Endothelial cell of umbilical vein (primary cell): ENCODE measurements at regions not wholly inside any gene's neighbourhood (a gene's known extent, or its start where the extent isn't known, plus 50 kb on each side); places are given as distances from the start of the nearest gene placed in this dataset.
"Not testable (repeated sequence)": the region's sequence is repeated elsewhere in the genome, so short reads cannot be mapped to it uniquely, and the experiment has no call there.

Experiments
- CTCF ChIP-seq, 2 donors: IDR thresholded peaks; 1 replicate in 1 of 2; 2 replicates in 1 of 2; pipeline ENCODE4 v1.5.1; 2011; ENCODE audit warnings: low read length in 2 of 2, mild to moderate bottlenecking in 2 of 2, moderate library complexity in 2 of 2, control low read depth in 1 of 2, inconsistent platforms in 1 of 2, low read depth in 1 of 2; ENCODE audit not compliant: insufficient read depth in 1 of 2; ENCODE audit errors: extremely low read depth in 1 of 2
- EZH2 ChIP-seq: IDR thresholded peaks from 2 replicates; pipeline ENCODE4 v1.6.1; 2012; ENCODE audit warnings: borderline replicate concordance, low read depth, mild to moderate bottlenecking, moderate library complexity, low read length, inconsistent platforms; ENCODE audit not compliant: severe bottlenecking
- MYC ChIP-seq: IDR thresholded peaks from one replicate; pipeline ENCODE4 v1.6.1; 2011; ENCODE audit warnings: mild to moderate bottlenecking, low read depth, low read length
- POLR2A ChIP-seq: IDR thresholded peaks from 2 replicates; pipeline ENCODE4 v1.6.1; 2012; ENCODE audit warnings: low read depth, mild to moderate bottlenecking, control low read depth, low read length
- POLR2AphosphoS5 ChIP-seq: IDR thresholded peaks from 2 replicates; pipeline ENCODE4 v1.6.1; 2012; ENCODE audit warnings: low read depth, mild to moderate bottlenecking, control low read depth, low read length, moderate library complexity; ENCODE audit not compliant: insufficient read depth
- TF ChIP-seq, protein P1 (sequence below): IDR thresholded peaks from 2 replicates; pipeline ENCODE4 v1.6.1; 2011; ENCODE audit not compliant: insufficient read depth, insufficient read length

GRCh38 chr18:10256276-10256675 lies 198.2 kb upstream of the APCDD1 start:
- TF ChIP-seq CTCF (IDR thresholded peaks at IDR 0.05; ENCODE audit: extremely low read depth in 1 of 2, insufficient read depth in 1 of 2, low read depth in 1 of 2, low read length in 2 of 2); POLR2A; MYC; POLR2AphosphoS5; EZH2: not testable (repeated sequence)
- TF ChIP-seq, protein P1, sequence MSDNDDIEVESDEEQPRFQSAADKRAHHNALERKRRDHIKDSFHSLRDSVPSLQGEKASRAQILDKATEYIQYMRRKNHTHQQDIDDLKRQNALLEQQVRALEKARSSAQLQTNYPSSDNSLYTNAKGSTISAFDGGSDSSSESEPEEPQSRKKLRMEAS = not testable (repeated sequence)
